GM19351 (cell line): ENCODE measurements at regions not wholly inside any gene's neighbourhood (a gene's known extent, or its start where the extent isn't known, plus 50 kb on each side); places are given as distances from the start of the nearest gene placed in this dataset.

Source experiments
- ATAC-seq: cut with Tn5 transposase; IDR thresholded peaks from one replicate; pipeline ENCODE4 v1.9.1; 2021; ENCODE audit warnings: mild to moderate bottlenecking, moderate library complexity; ENCODE audit not compliant: unreplicated experiment

GRCh38 chr13:34589581-34589980, 352.5 kb upstream of the NBEA start:
- no peak for ATAC-seq

- ATAC-seq: no peak
Measured at GRCh38 chr13:34591129-34591528, 350.9 kb upstream of the NBEA start.

- ATAC-seq: no peak
Measured at GRCh38 chr13:34591900-34592529, 350.1 kb upstream of the NBEA start.

GRCh38 chr13:34593658-34594057, 348.4 kb upstream of the NBEA start:
- no peak for ATAC-seq

- ATAC-seq: no peak
Measured at GRCh38 chr13:34594507-34594906, 347.6 kb upstream of the NBEA start.

- no peak for ATAC-seq
Measured at GRCh38 chr13:34608331-34608730, 333.7 kb upstream of the NBEA start.

- ATAC-seq: no peak
Measured at GRCh38 chr13:34611671-34612070, 330.4 kb upstream of the NBEA start.

GRCh38 chr13:34617473-34618083, 324.5 kb upstream of the NBEA start:
- no peak for ATAC-seq

- no peak for ATAC-seq
Measured at GRCh38 chr13:34618654-34619053, 323.4 kb upstream of the NBEA start.

GRCh38 chr13:34619326-34619725, 322.7 kb upstream of the NBEA start:
- no peak for ATAC-seq

GRCh38 chr13:34620074-34620850, 321.8 kb upstream of the NBEA start:
- ATAC-seq: no peak

GRCh38 chr13:34620862-34621261, 321.2 kb upstream of the NBEA start:
- ATAC-seq: no peak

GRCh38 chr13:34623331-34623730, 318.7 kb upstream of the NBEA start:
- no peak for ATAC-seq

GRCh38 chr13:34627509-34628208, 314.4 kb upstream of the NBEA start:
- no peak for ATAC-seq

- ATAC-seq: no peak
Measured at GRCh38 chr13:34628209-34628682, 313.8 kb upstream of the NBEA start.

- no peak for ATAC-seq
Measured at GRCh38 chr13:34634448-34634847, 307.6 kb upstream of the NBEA start.

- ATAC-seq: no peak
Measured at GRCh38 chr13:34637138-34637537, 304.9 kb upstream of the NBEA start.

GRCh38 chr13:34637636-34638035, 304.4 kb upstream of the NBEA start:
- ATAC-seq: no peak

GRCh38 chr13:34638897-34639296, 303.2 kb upstream of the NBEA start:
- no peak for ATAC-seq

GRCh38 chr13:34640179-34640992, 301.7 kb upstream of the NBEA start:
- no peak for ATAC-seq

- ATAC-seq: no peak
Measured at GRCh38 chr13:34640993-34641330, 301.1 kb upstream of the NBEA start.
